ENCODE measurements at regions not wholly inside any gene's neighbourhood (a gene's known extent, or its start where the extent isn't known, plus 50 kb on each side); places are given as distances from the start of the nearest gene placed in this dataset.
"Not testable (repeated sequence)": the region's sequence is repeated elsewhere in the genome, so short reads cannot be mapped to it uniquely, and the experiment has no call there.

DNA sequence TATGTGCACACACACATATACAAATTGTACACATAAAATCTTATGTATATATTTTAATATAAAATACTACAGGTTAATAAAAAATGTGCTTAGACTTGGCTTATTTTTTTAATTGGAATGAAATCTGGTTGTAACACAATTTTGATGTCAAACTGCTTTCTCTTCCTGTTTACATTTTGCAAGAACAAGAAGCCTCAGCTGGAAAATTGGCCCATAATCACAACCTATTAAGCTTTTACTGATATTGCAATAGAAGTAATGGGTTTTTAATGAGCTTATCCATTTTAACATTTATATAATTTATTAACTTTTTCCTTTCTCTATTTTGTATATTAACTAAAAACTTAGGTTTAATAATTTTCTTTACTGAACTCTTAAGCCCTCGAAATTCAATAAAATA lies 165.9 kb downstream of the PCDH10 start:
- DNase-seq (no peak), ATAC-seq (ENCODE audit: low read depth) (no peak)
- Mint-ChIP-seq H3K27ac (no peak overlapping the region), H3K27me3 (no peaks in the 10 kb centered on the region), H3K9me3 (no peaks in the 10 kb centered on the region), H3K4me1 (no peaks in the 10 kb centered on the region), H3K36me3 (no peaks in the 10 kb centered on the region), H3K4me3 (no peak overlapping the region)
- POLR2A ChIA-PET: no interaction called here

DNA sequence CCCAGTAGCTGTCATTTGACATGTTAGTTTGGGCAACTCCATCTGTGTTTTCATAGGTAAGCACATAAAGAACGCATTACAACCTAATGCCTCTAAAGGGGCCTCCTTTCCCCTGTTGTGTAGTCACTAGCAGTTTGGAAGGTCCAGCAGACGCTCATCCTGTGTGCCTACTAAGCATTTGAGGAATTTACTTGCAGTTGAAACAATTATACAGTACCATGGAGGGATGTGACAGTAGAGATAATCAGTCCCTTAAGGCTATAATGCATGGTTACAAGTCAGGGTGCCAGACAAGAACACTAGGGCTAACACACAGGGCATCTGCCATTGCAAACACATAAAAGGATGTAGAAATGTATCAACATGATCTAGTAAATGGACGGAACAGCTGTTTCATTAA lies 138.3 kb downstream of the PCDH10 start:
- Mint-ChIP-seq H3K9me3 (no peaks in the 10 kb centered on the region), H3K36me3 (no peaks in the 10 kb centered on the region), H3K27ac (no peak overlapping the region), H3K27me3 (no peaks in the 10 kb centered on the region), H3K4me3 (no peak overlapping the region), H3K4me1 (no peaks in the 10 kb centered on the region)
- no peak for DNase-seq
- POLR2A ChIA-PET: no interaction called here
- no peak for ATAC-seq (ENCODE audit: low read depth)

DNA sequence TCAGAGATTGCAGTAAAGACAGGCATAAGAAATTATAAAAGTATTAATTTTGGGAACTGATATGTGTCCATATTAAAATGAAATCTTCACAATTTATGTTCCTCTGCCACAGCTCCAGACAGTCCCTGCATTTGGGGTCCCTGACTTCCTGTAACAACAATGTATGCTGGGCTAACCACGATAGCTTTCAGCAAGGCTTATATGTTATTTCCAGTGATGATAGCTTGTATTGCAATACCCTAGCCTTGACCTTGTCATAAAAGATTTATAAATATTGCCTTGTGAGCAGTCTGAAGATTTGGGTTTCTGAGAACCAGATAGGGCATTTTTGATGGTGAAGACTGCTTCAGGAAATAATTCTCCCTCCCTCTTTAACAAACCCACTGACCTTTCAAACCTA lies 129.5 kb downstream of the PCDH10 start:
- Mint-ChIP-seq H3K27ac (no peak overlapping the region), H3K4me1 (no peaks in the 10 kb centered on the region), H3K4me3 (no peak overlapping the region), H3K9me3 (no peaks in the 10 kb centered on the region), H3K27me3 (no peaks in the 10 kb centered on the region), H3K36me3 (no peaks in the 10 kb centered on the region)
- ATAC-seq (ENCODE audit: low read depth) (no peak), DNase-seq (no peak)
- POLR2A ChIA-PET: no interaction called here

- ATAC-seq (ENCODE audit: low read depth); POLR2A ChIA-PET; H3K9me3 Mint-ChIP-seq; H3K36me3 Mint-ChIP-seq; H3K27me3 Mint-ChIP-seq; H3K4me1 Mint-ChIP-seq; DNase-seq; H3K27ac Mint-ChIP-seq; H3K4me3 Mint-ChIP-seq: not testable (repeated sequence)
Measured at GRCh38 chr4:133277940-133278339, 128.8 kb downstream of the PCDH10 start.

- Mint-ChIP-seq H3K4me3 (no peak overlapping the region), H3K27me3 (no peaks in the 10 kb centered on the region), H3K36me3 (no peaks in the 10 kb centered on the region), H3K4me1 (no peaks in the 10 kb centered on the region), H3K27ac (no peak overlapping the region), H3K9me3 (no peaks in the 10 kb centered on the region)
- no peak for DNase-seq
- POLR2A ChIA-PET: no interaction called here
- ATAC-seq (ENCODE audit: low read depth): no peak
Measured at GRCh38 chr4:133275246-133275645, 126.2 kb downstream of the PCDH10 start.

- DNase-seq: no peak
- no peak overlapping the region for H3K27ac Mint-ChIP-seq
- no peaks in the 10 kb centered on the region for H3K36me3 Mint-ChIP-seq
- H3K4me3 Mint-ChIP-seq: no peak overlapping the region
- no peak for ATAC-seq (ENCODE audit: low read depth)
- POLR2A ChIA-PET: no interaction called here
- no peaks in the 10 kb centered on the region for H3K4me1 Mint-ChIP-seq
- no peaks in the 10 kb centered on the region for H3K27me3 Mint-ChIP-seq
- H3K9me3 Mint-ChIP-seq: no peaks in the 10 kb centered on the region
Measured at GRCh38 chr4:133273401-133273800, 124.3 kb downstream of the PCDH10 start.

DNA sequence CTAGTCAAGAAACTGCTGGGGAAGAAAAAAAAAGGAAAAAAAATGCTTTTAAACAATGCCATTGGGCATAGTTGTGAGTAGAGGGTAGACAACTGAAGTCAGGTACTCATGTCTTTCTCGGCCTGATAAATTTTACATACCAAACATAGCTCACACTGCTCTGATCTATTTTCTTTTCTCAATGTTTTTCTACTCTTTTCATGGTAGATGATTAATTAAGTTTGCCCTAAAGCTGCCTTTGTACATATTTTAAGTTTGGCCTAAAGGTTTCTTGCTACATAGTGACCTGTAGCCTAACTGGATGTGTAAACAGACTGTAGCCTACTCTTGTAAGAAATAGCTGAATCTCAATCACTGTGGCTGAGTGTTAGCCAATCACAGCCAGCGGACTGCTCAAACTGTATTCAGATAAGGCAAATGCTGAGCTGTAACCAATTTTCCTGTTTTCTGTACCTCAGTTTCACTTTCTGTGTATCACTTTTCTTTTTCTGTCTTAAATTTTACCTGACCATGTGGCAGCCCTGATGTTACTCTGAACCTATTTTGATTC lies 121.0 kb downstream of the PCDH10 start:
- no peak for ATAC-seq (ENCODE audit: low read depth)
- Mint-ChIP-seq H3K27ac (no peak overlapping the region), H3K4me1 (no peaks in the 10 kb centered on the region), H3K27me3 (no peaks in the 10 kb centered on the region), H3K36me3 (no peaks in the 10 kb centered on the region), H3K4me3 (no peak overlapping the region), H3K9me3 (no peaks in the 10 kb centered on the region)
- POLR2A ChIA-PET: no interaction called here
- no peak for DNase-seq

DNA sequence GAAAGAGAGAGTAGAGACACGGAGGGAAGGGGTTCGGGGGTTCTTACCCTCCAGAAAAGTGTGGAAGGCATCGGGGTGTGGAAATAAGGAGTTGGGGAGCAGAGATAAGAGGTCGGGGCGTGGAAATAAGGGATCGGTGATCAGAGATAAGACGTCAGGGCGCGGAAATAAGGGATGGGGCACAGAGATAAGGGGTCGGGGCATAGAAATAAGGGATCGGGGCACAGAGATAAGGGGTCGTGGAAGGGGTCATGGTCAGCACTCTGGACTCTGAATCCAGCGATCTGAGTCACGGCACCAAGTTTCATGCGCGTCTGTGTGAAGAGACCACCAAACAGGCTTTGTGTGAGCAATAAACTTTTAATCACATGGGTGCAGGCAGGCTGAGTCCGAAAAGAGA lies 119.1 kb downstream of the PCDH10 start:
- POLR2A ChIA-PET: no interaction called here
- Mint-ChIP-seq H3K27me3 (no peaks in the 10 kb centered on the region), H3K9me3 (no peaks in the 10 kb centered on the region), H3K4me3 (no peak overlapping the region), H3K27ac (no peak overlapping the region), H3K4me1 (no peaks in the 10 kb centered on the region), H3K36me3 (no peaks in the 10 kb centered on the region)
- ATAC-seq (ENCODE audit: low read depth) (no peak), DNase-seq (no peak)

- H3K36me3 Mint-ChIP-seq; POLR2A ChIA-PET; H3K4me1 Mint-ChIP-seq; H3K9me3 Mint-ChIP-seq; ATAC-seq (ENCODE audit: low read depth); H3K4me3 Mint-ChIP-seq; H3K27me3 Mint-ChIP-seq; DNase-seq; H3K27ac Mint-ChIP-seq: not testable (repeated sequence)
Measured at GRCh38 chr4:133267506-133267905, 118.4 kb downstream of the PCDH10 start.

GRCh38 chr4:133266966-133267365 lies 117.9 kb downstream of the PCDH10 start:
- ATAC-seq (ENCODE audit: low read depth); H3K4me1 Mint-ChIP-seq; H3K4me3 Mint-ChIP-seq; DNase-seq; H3K27ac Mint-ChIP-seq; H3K36me3 Mint-ChIP-seq; POLR2A ChIA-PET; H3K9me3 Mint-ChIP-seq; H3K27me3 Mint-ChIP-seq: not testable (repeated sequence)

- ATAC-seq (ENCODE audit: low read depth); H3K36me3 Mint-ChIP-seq; H3K27ac Mint-ChIP-seq; H3K4me3 Mint-ChIP-seq; DNase-seq; H3K4me1 Mint-ChIP-seq; H3K9me3 Mint-ChIP-seq; POLR2A ChIA-PET; H3K27me3 Mint-ChIP-seq: not testable (repeated sequence)
Measured at GRCh38 chr4:133264251-133264650, 115.2 kb downstream of the PCDH10 start.

- no peak overlapping the region for H3K4me3 Mint-ChIP-seq
- no peaks in the 10 kb centered on the region for H3K36me3 Mint-ChIP-seq
- no peak for ATAC-seq (ENCODE audit: low read depth)
- H3K27me3 Mint-ChIP-seq: no peaks in the 10 kb centered on the region
- no peaks in the 10 kb centered on the region for H3K4me1 Mint-ChIP-seq
- DNase-seq: no peak
- POLR2A ChIA-PET: no interaction called here
- no peaks in the 10 kb centered on the region for H3K9me3 Mint-ChIP-seq
- no peak overlapping the region for H3K27ac Mint-ChIP-seq
Measured at GRCh38 chr4:133263104-133263503, 114.0 kb downstream of the PCDH10 start.

GRCh38 chr4:133247861-133248260 lies 98.8 kb downstream of the PCDH10 start:
- H3K4me3 Mint-ChIP-seq: no peak overlapping the region

GRCh38 chr4:133245226-133245625 lies 96.1 kb downstream of the PCDH10 start:
- Mint-ChIP-seq H3K4me1 (no peaks in the 10 kb centered on the region), H3K27me3 (no peaks in the 10 kb centered on the region), H3K4me3 (no peak overlapping the region), H3K27ac (no peak overlapping the region), H3K36me3 (no peaks in the 10 kb centered on the region), H3K9me3 (no peaks in the 10 kb centered on the region)
- POLR2A ChIA-PET: no interaction called here
- no peak for DNase-seq
- ATAC-seq (ENCODE audit: low read depth): no peak

More at GRCh38 chr4:133247861-133248260, 98.8 kb downstream of the PCDH10 start:
- no peak for DNase-seq
- ATAC-seq (ENCODE audit: low read depth): no peak
- Mint-ChIP-seq H3K36me3 (no peaks in the 10 kb centered on the region), H3K9me3 (peaks cover 2% of the 10 kb centered on the region), H3K4me1 (no peaks in the 10 kb centered on the region), H3K27ac (no peak overlapping the region), H3K27me3 (no peaks in the 10 kb centered on the region)
- POLR2A ChIA-PET: no interaction called here

Measured in activated naive CD8-positive, alpha-beta T cell treated with anti-CD3 and anti-CD28 coated beads, Interleukin-2, amount 10 ng/mL, durations not matched to agents 7 days and 5 days (primary cell).